Smooth muscle cell (in vitro differentiated cells): ENCODE measurements at regions not wholly inside any gene's neighbourhood (a gene's known extent, or its start where the extent isn't known, plus 50 kb on each side); places are given as distances from the start of the nearest gene placed in this dataset.

Experiments
- DNase-seq: peaks from one replicate; lab custom pipeline; 2025; ENCODE audit not compliant: unreplicated experiment; lab: John Stamatoyannopoulos, UW
- H2AFZ ChIP-seq: fragments of 200-600 bp; sonication (generic); 2 replicates; pipeline ENCODE4 v1.6.0; 2016; ENCODE audit warnings: antibody characterized with exemption, low read depth, mild to moderate bottlenecking
- H3F3A ChIP-seq: fragments of 200-600 bp; sonication (generic); 2 replicates; pipeline ENCODE4 v1.6.0; 2017; ENCODE audit warnings: antibody characterized with exemption, low read depth
- H3K27ac ChIP-seq: fragments of 200-600 bp; sonication (generic); 2 replicates; pipeline ENCODE4 v1.5.1; 2016; ENCODE audit warnings: low read depth, mild to moderate bottlenecking
- H3K27me3 ChIP-seq: fragments of 200-600 bp; sonication (generic); 2 replicates; pipeline ENCODE4 v1.6.1; 2016; ENCODE audit warnings: low read depth, mild to moderate bottlenecking
- H3K36me3 ChIP-seq: fragments of 200-600 bp; sonication (generic); 2 replicates; pipeline ENCODE4 v1.5.1; 2016; ENCODE audit warnings: low read depth
- H3K4me1 ChIP-seq: fragments of 200-600 bp; sonication (generic); 2 replicates; pipeline ENCODE4 v1.5.1; 2016; ENCODE audit warnings: low read depth
- H3K4me2 ChIP-seq: fragments of 200-600 bp; sonication (generic); 2 replicates; pipeline ENCODE4 v1.6.0; 2016; ENCODE audit warnings: mild to moderate bottlenecking
- H3K4me3 ChIP-seq: fragments of 200-600 bp; sonication (generic); 2 replicates; pipeline ENCODE4 v1.5.1; 2016; ENCODE audit warnings: mild to moderate bottlenecking
- H3K79me2 ChIP-seq: fragments of 200-600 bp; sonication (generic); 2 replicates; pipeline ENCODE4 v1.6.0; 2016; ENCODE audit warnings: low read depth, mild to moderate bottlenecking
- H3K9ac ChIP-seq: fragments of 200-600 bp; sonication (generic); 2 replicates; pipeline ENCODE4 v1.6.0; 2016; ENCODE audit warnings: low read depth
- H3K9me3 ChIP-seq: fragments of 200-600 bp; sonication (generic); replicated peaks from 2 replicates; pipeline ENCODE4 v1.5.1; 2016; ENCODE audit warnings: low read depth
- H4K20me1 ChIP-seq: fragments of 200-600 bp; sonication (generic); 2 replicates; pipeline ENCODE4 v1.6.0; 2016; ENCODE audit warnings: low read depth
- CTCF ChIP-seq: fragments of 200-600 bp; sonication (generic); IDR thresholded peaks from 2 replicates; pipeline ENCODE4 v1.5.1; 2017; ENCODE audit warnings: borderline replicate concordance, mild to moderate bottlenecking, antibody characterized with exemption; ENCODE audit not compliant: insufficient read depth, poor library complexity, severe bottlenecking
- WGBS: methylation state at CpG from one replicate; pipeline ENCODE4 v1.1.7; 2016; ENCODE audit warnings: low lambda C conversion rate; 5-methylcytosine and 5-hydroxymethylcytosine counted together

- TF ChIP-seq CTCF = no peak
- no peaks in the 10 kb centered on the region for H3F3A ChIP-seq
- no peaks in the 10 kb centered on the region for H3K9me3 ChIP-seq
- no peaks in the 10 kb centered on the region for H4K20me1 ChIP-seq
- no peak overlapping the region for H3K9ac ChIP-seq
- H3K27ac ChIP-seq = no peak overlapping the region
- no peaks in the 10 kb centered on the region for H3K79me2 ChIP-seq
- WGBS = 84% methylated on average over 11 of the region's 11 CpGs
- H3K4me2 ChIP-seq = no peak overlapping the region
- H2AFZ ChIP-seq = no peak overlapping the region
- no peak overlapping the region for H3K4me3 ChIP-seq
- no peaks in the 10 kb centered on the region for H3K36me3 ChIP-seq
- H3K27me3 ChIP-seq = no peaks in the 10 kb centered on the region
- DNase-seq = no peak
- H3K4me1 ChIP-seq = no peaks in the 10 kb centered on the region
Measured at GRCh38 chr10:44587488-44588318, 202.8 kb upstream of the CXCL12 start.

GRCh38 chr10:44589181-44589943, 204.5 kb upstream of the CXCL12 start:
- 89% methylated on average over 17 of the region's 17 CpGs for WGBS

GRCh38 chr10:44589944-44590449, 205.1 kb upstream of the CXCL12 start:
- Histone ChIP-seq H3F3A (no peaks in the 10 kb centered on the region), H4K20me1 (no peaks in the 10 kb centered on the region), H3K4me1 (no peaks in the 10 kb centered on the region), H3K36me3 (no peaks in the 10 kb centered on the region), H3K9ac (no peak overlapping the region), H3K27ac (no peak overlapping the region), H3K27me3 (no peaks in the 10 kb centered on the region), H3K4me2 (no peak overlapping the region), H3K9me3 (no peaks in the 10 kb centered on the region), H3K4me3 (no peak overlapping the region), H3K79me2 (no peaks in the 10 kb centered on the region), H2AFZ (no peak overlapping the region)
- no peak for DNase-seq
- no peak for TF ChIP-seq CTCF
- 79% methylated on average over 5 of the region's 5 CpGs for WGBS

More at GRCh38 chr10:44589181-44589943, 204.5 kb upstream of the CXCL12 start:
- Histone ChIP-seq H3K4me2 (no peak overlapping the region), H3K27ac (no peak overlapping the region), H3K36me3 (no peaks in the 10 kb centered on the region), H3F3A (no peaks in the 10 kb centered on the region), H3K27me3 (no peaks in the 10 kb centered on the region), H2AFZ (no peak overlapping the region), H3K9me3 (no peaks in the 10 kb centered on the region), H3K79me2 (no peaks in the 10 kb centered on the region), H4K20me1 (no peaks in the 10 kb centered on the region), H3K9ac (no peak overlapping the region), H3K4me1 (no peaks in the 10 kb centered on the region), H3K4me3 (no peak overlapping the region)
- no peak for TF ChIP-seq CTCF
- no peak for DNase-seq
